KMS-11 (cell line): ENCODE measurements at regions not wholly inside any gene's neighbourhood (a gene's known extent, or its start where the extent isn't known, plus 50 kb on each side); places are given as distances from the start of the nearest gene placed in this dataset.

Experiments used
- H2AFZ ChIP-seq: fragments of 200-600 bp; sonication (generic); 2 replicates; pipeline ENCODE4 v1.6.1; 2016; ENCODE audit warnings: antibody characterized with exemption, mixed run types, low read depth
- H3K27ac ChIP-seq: fragments of 200-600 bp; sonication (generic); 2 replicates; pipeline ENCODE4 v1.6.1; 2016; ENCODE audit warnings: mild to moderate bottlenecking, mixed run types
- H3K27me3 ChIP-seq: fragments of 200-600 bp; sonication (generic); 2 replicates; pipeline ENCODE4 v1.6.1; 2017; ENCODE audit warnings: mild to moderate bottlenecking, low read depth, mixed run types, moderate library complexity; ENCODE audit not compliant: insufficient read depth
- H3K36me3 ChIP-seq: fragments of 200-600 bp; sonication (generic); 2 replicates; pipeline ENCODE4 v1.6.1; 2017; ENCODE audit warnings: mild to moderate bottlenecking, mixed run types; ENCODE audit not compliant: insufficient read depth
- H3K4me1 ChIP-seq: fragments of 200-600 bp; sonication (generic); 2 replicates; pipeline ENCODE4 v1.6.1; 2016; ENCODE audit warnings: mild to moderate bottlenecking, low read depth, mixed run types; ENCODE audit not compliant: poor library complexity, severe bottlenecking
- H3K4me2 ChIP-seq: fragments of 200-600 bp; sonication (generic); 2 replicates; pipeline ENCODE4 v1.7.0; 2016; ENCODE audit warnings: mild to moderate bottlenecking, mixed run types
- H3K4me3 ChIP-seq: fragments of 200-600 bp; sonication (generic); IDR thresholded peaks from 2 replicates; pipeline ENCODE4 v1.6.1; 2017; ENCODE audit warnings: low read depth, low read length, mixed read lengths; ENCODE audit not compliant: insufficient read depth
- H3K79me2 ChIP-seq: fragments of 200-600 bp; sonication (generic); 2 replicates; pipeline ENCODE4 v1.6.1; 2016; ENCODE audit warnings: low read depth, mixed run types; ENCODE audit not compliant: insufficient read depth
- H3K9ac ChIP-seq: fragments of 200-600 bp; sonication (generic); 2 replicates; pipeline ENCODE4 v1.6.1; 2016; ENCODE audit warnings: mild to moderate bottlenecking, mixed run types
- H4K20me1 ChIP-seq: fragments of 200-600 bp; sonication (generic); 2 replicates; pipeline ENCODE4 v1.6.1; 2016; ENCODE audit warnings: mild to moderate bottlenecking, mixed run types; ENCODE audit not compliant: insufficient read depth
- TF ChIP-seq, protein P1 (sequence below): fragments of 200-600 bp; sonication (generic); conservative IDR thresholded peaks from 2 replicates; pipeline ENCODE4 v1.6.1; 2017; ENCODE audit warnings: low read depth, mild to moderate bottlenecking, antibody characterized with exemption, low read length, moderate library complexity, mixed read lengths

DNA sequence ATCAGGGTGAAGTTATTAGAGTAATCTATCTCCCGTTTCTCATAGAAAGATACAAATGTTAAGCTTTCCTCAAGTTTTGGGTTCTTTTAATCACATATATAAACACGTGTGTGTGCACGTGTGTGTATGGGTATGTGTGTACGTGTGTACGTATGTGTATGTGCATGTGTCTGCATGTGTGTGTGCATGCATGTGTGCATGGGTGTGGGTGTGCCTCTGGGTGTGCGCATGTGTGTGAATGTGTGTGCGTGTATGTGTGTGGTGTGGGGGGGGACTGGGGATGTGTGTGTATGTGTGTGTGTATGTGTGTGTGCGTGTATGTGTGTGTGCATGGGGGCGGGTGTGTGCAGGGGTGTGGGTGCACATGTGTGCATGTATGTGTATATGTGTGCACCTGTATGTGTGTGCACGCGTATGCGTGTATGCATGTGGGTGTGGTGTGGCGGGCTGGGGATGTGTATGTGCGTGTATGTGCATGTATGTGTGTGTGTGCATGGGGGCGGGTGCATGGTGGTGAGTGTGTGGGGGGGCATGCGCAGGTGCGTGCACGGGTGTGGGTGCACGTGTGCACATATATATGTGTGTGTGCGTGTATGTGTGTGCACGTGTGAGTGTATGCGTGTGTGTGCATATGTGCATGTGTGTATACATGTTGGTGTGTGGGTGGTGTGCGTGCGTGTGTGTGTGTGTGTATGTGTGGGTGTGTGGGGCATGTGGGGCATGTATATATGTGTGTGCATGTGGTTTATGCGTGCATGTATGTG is 304.0 kb downstream of the MBD2 start:
- Histone ChIP-seq H2AFZ (no peak overlapping the region), H3K4me1 (no peaks in the 10 kb centered on the region), H3K4me3 (no peak overlapping the region), H3K9ac (no peak overlapping the region), H3K79me2 (no peaks in the 10 kb centered on the region), H4K20me1 (no peaks in the 10 kb centered on the region), H3K36me3 (no peaks in the 10 kb centered on the region), H3K27me3 (no peaks in the 10 kb centered on the region), H3K4me2 (no peak overlapping the region), H3K27ac (no peak overlapping the region)
- TF ChIP-seq, protein P1, sequence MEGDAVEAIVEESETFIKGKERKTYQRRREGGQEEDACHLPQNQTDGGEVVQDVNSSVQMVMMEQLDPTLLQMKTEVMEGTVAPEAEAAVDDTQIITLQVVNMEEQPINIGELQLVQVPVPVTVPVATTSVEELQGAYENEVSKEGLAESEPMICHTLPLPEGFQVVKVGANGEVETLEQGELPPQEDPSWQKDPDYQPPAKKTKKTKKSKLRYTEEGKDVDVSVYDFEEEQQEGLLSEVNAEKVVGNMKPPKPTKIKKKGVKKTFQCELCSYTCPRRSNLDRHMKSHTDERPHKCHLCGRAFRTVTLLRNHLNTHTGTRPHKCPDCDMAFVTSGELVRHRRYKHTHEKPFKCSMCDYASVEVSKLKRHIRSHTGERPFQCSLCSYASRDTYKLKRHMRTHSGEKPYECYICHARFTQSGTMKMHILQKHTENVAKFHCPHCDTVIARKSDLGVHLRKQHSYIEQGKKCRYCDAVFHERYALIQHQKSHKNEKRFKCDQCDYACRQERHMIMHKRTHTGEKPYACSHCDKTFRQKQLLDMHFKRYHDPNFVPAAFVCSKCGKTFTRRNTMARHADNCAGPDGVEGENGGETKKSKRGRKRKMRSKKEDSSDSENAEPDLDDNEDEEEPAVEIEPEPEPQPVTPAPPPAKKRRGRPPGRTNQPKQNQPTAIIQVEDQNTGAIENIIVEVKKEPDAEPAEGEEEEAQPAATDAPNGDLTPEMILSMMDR: no peak

DNA sequence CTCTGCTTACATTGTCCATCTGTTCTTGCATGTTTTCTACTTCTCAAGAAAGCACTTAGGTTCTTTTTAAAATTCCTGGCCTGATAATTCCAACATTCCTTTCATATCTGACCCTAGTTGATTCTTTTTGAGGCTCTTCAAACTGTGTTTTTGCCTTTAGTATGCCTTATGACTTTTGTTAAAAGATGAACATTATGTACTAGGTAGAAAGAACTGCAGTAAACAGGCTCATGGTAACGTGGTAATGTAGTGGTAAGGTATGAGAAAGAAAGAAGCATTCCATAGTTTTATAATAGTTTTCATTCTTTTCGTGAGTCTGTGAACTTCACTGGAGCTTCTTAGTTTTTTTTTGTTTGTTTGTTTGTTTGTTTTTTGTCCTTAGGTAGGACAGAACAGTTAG is 306.4 kb downstream of the MBD2 start:
- TF ChIP-seq, protein P1: no peak
- Histone ChIP-seq H3K79me2 (no peaks in the 10 kb centered on the region), H3K4me3 (no peak overlapping the region), H3K4me1 (no peaks in the 10 kb centered on the region), H3K9ac (no peak overlapping the region), H3K4me2 (no peak overlapping the region), H4K20me1 (no peaks in the 10 kb centered on the region), H3K27ac (no peak overlapping the region), H3K36me3 (no peaks in the 10 kb centered on the region), H3K27me3 (no peaks in the 10 kb centered on the region), H2AFZ (no peak overlapping the region)

DNA sequence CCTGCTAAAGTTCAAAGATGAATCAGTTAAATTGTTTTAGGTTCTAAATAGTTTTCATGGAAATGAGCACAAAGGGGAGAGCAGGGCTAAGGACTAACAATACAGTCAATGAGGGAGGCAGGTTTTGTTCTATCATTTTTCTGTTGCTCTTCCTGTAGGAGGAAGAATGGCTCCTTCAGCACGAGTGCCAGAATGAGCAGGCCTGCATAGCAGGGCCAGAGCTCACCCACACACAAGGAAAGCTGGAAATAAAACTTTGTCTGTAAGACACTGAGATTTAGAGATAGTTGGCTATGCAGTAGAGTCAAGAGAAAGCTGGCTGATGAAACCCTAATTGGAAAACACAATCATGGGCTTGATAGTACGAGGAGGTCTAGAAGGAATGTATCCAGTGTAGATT is 313.3 kb downstream of the MBD2 start:
- H3K4me3 ChIP-seq: no peak overlapping the region
- H3K36me3 ChIP-seq: no peaks in the 10 kb centered on the region
- no peak overlapping the region for H3K4me2 ChIP-seq
- H3K27me3 ChIP-seq: no peaks in the 10 kb centered on the region
- TF ChIP-seq, protein P1: no peak
- no peak overlapping the region for H2AFZ ChIP-seq
- no peaks in the 10 kb centered on the region for H4K20me1 ChIP-seq
- no peaks in the 10 kb centered on the region for H3K4me1 ChIP-seq
- H3K27ac ChIP-seq: no peak overlapping the region
- no peak overlapping the region for H3K9ac ChIP-seq
- no peaks in the 10 kb centered on the region for H3K79me2 ChIP-seq

DNA sequence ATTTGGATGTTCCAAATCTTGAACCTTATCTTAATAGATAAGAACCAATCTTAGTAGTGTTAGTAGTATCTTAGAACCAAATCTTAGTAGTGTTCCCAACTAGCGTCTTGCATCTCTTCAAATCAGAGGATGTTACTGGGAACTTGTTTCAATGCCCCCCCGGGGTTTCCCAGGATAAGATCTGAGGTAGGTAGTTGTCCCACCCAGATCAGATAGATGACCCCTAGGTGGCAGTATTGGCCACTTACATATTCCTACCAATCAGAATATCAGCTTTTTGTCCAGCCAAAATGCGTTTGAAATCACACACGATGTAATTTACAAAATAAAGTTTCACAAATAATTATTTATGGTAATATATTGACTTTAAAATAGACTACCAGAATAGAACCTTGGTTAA is 314.8 kb downstream of the MBD2 start:
- no peak overlapping the region for H3K4me3 ChIP-seq
- no peaks in the 10 kb centered on the region for H3K79me2 ChIP-seq
- no peaks in the 10 kb centered on the region for H4K20me1 ChIP-seq
- H3K9ac ChIP-seq: no peak overlapping the region
- no peak overlapping the region for H3K4me2 ChIP-seq
- no peaks in the 10 kb centered on the region for H3K27me3 ChIP-seq
- no peaks in the 10 kb centered on the region for H3K36me3 ChIP-seq
- no peak overlapping the region for H3K27ac ChIP-seq
- TF ChIP-seq, protein P1: peak; percentile 84
- no peak overlapping the region for H2AFZ ChIP-seq
- H3K4me1 ChIP-seq: no peaks in the 10 kb centered on the region
